GM19023 (cell line): ENCODE measurements at regions not wholly inside any gene's neighbourhood (a gene's known extent, or its start where the extent isn't known, plus 50 kb on each side); places are given as distances from the start of the nearest gene placed in this dataset.
"Not testable (repeated sequence)": the region's sequence is repeated elsewhere in the genome, so short reads cannot be mapped to it uniquely, and the experiment has no call there.

ENCODE experiments used
- ATAC-seq: cut with Tn5 transposase; IDR thresholded peaks from one replicate; pipeline ENCODE4 v1.9.1; 2021; ENCODE audit warnings: mild to moderate bottlenecking, moderate library complexity; ENCODE audit not compliant: unreplicated experiment

DNA sequence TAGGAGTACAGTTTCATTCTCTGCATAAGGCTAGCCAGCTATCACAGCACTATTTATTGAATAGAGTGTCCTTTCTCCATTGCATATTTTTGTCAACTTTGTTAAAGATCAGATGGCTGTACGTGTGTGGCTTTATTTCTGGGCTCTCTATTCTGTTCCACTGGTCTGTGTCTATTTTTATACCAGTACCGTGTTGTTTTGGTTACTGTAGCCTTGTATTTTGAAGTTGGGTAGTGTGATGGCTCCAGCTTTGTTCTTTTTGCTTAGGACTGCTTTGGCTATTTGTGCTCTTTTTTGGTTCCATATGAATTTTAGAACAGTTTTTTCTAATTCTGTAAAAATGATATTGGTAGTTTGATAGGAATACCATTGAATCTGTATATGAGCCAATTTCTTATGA, 182.1 kb upstream of the DIAPH2 start:
- ATAC-seq, result no peak

DNA sequence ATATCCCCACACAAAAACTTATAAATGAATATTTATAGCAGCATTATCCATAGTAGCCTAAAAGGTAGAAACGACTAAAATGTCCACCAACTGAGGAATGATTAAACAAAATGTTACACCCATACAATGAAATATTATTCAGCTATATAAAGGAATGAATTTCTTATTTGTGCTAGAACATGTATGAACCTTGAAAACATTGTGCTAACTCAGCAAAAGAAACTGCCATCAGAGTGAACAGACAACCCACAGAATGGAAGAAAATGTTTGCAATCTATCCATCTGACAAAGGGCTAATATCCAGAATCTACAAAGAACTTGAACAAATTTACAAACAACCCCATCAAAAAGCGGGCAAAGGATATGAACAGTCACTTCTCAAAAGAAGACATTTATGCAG, 155.3 kb upstream of the DIAPH2 start:
- not testable (repeated sequence) for ATAC-seq

DNA sequence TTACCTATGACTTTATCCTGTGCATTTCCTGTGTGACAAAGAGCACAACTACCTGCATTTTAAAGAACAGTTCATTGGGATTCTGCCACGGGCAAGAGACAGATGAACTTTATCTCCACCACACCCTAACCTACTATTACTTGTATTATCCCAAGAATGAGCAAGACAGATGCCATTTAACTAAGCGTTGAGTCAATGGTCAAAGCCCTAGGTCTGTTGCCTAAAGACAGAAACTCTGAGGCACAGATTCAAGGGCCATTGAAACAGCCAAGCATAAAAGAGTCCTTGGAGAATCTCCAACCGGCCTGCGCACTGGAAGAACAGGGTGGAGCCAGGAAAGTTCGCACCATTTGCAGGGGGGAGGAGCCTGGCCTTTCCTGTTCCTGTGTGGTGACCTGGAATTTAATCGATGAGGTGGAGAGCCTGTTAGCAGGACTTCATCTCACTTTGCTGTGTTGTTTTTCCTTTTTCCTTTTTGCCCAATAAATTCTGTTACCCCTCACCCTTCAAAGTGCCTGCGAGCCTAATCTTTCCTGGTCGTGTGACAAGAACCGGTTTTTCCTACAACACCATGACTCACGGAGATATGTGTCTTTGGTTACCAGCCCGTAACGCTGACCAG, 146.4 kb upstream of the DIAPH2 start:
- ATAC-seq, result no peak

DNA sequence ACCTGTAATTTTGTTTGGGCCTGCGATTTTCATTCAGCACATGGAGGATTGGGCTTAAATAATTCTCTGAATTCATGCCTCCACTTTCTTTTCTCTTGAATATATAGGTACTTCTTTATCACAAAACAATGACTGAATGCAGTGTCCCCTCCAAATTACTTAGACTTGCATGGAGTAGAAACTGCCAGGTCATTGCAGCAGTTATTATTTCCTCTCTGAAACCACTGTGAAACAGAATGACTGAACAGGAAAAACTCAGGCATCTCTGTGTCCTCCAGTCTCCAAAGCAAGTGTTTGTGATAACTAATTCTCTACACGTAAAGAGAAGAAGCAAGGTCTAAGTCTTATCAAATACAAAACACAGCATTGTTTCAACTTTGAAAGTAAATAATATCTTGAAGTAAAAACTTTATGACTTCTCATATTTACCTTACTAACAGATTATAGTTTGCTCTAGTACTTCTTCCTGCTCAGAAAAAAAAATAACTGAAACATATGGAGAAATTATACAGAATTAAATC, 144.5 kb upstream of the DIAPH2 start:
- ATAC-seq, result no peak

DNA sequence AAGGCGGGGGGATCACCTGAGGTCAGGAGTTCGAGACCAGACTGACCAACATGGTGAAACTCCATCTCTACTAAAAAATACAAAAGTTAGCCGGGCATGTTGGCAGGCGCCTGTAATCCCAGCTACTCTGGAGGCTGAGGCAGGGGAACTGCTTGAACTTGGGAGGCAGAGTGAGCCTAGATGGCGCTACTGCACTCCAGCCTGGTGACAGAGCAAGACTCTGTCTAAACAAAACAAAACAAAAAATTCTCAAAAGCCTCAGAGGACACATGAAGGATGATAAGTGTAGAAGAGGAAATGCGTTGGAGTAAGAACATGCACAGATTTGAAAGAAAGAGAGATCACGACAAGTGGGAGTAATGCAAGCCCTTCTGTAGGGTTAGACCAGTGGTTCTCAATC, 138.4 kb upstream of the DIAPH2 start:
- ATAC-seq, result not testable (repeated sequence)

DNA sequence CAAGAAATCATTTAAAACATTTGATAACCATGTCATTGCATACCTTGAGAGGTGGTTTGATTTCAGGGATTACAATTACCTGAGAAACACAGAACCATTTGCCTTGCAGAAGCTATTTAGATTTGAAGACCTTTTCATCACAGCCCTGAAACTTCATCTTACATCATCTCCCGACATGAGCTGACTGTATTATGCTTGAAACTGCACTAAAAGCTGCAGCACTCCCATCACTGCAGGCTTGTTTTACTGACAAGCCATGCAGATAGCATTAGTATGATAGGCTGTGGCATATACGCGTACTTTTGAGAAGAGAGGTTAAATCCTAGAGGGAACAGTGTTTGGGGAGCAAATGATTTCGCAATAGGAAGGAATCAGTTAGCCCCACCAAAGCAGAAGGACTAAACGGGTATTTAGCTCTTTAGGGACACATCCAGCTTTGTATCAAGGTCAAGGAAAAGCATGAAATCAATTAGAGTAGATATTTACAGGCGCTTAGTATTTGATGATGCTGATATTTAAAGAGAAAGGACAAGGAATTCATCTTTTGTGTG, 133.2 kb upstream of the DIAPH2 start:
- no peak for ATAC-seq

DNA sequence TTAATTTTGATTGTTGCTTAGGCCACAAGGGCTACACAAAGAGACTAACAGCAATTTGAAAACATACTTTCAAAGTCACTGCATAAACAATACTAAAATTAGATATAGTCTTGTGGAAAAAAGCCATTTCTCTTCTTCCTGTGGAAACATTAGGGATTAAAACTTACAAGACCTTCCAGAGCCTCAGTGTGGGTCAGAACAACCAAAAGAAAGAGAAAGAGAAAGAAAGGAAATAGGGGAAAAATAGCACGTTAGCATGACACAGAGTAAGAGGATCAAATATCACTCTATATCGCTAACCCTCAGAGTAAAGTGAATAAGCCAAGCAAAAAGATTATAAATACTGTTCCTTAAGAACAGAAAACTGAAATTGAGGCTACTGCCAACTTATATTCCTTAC, 127.8 kb upstream of the DIAPH2 start:
- no peak for ATAC-seq

DNA sequence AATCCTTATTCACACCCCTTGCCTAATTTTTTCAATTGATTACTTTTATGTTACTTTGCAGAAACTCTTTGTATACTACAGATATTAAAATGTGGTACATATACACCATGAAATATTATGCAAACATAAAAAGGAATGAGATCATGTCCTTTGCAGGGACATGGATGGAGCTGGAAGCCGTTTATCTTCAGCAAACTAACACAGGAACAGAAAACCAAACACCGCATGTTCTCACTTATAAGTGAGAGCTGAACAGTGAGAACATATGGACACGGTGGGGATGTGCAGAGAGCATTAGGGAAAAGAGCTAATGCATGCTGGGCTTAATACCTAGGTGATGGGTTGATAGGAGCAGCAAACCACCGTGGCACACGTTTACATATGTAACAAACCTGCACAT, 123.5 kb upstream of the DIAPH2 start:
- ATAC-seq, result not testable (repeated sequence)

DNA sequence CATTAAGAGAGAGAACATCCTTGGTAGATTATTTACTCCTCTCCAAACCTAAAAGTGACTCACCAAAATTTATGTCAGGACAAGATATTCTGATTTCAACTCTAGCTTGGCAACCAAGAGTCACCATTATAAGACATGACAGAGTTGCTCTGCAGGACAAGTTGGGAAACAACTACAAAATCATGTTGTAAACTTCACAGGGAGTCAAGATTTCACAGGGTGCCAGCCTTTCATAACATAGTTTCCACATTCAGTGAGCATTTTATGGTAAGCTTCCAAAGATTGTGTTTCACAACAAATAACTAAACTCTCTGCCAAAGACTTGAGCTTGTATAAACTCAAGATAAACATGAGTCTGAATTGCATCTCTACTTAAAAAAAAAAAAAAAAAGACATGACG, 121.0 kb upstream of the DIAPH2 start:
- no peak for ATAC-seq

DNA sequence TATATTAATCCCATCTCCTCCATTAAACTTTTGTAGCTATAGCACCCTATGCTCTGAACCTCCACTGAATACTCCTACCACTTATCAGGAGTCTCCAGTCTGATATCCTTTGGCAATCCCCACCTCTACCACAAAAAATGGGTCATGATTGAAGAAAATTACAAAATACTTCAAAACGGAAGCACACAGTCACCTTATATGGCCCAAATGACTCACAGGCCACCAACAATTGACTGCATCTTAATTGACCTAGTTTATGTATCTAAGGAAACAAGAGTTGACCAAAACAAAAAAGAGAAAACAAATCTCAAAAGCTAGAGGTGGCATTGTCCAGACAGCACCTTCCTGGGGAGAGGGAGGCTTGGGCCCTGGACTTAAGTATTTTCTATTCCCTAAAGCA, 120.0 kb upstream of the DIAPH2 start:
- ATAC-seq, result no peak

DNA sequence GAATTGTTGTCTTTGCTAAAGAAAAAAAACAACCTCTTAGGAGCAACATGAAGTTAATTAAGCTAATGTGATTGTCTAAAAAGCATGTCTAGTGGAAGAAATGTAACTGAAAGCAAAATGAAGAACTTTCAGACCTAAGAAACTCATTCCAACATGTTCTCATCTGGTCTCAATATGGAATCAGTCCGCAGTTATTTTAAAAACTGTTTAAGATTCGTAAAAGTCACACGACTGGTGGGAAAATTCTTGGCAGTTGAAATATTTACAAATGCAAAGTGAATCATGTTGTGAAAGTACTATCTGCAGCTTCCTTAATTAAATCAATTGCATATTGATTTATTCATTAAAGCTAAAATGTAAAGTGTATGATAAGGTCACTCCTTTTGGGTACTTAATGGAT, 117.8 kb upstream of the DIAPH2 start:
- ATAC-seq, result no peak

DNA sequence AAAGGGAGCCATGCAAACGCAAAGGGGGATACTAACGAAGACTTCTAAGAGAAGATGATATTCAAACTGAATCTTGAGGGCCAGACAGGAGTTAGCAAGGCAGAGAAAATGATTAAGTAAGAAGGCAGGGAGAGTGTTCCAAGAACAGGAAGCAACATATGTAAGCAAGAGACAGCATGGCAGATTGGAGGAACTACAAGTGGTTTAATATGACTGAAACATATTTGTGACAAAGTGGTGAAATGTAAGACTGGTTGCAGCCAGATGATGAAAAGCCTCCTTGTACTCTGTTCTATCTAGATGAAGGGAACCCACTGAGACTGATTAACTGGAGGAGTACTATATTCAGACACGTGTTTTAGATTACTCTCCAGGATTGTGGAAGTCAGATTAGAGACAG, 116.6 kb upstream of the DIAPH2 start:
- ATAC-seq, result no peak

DNA sequence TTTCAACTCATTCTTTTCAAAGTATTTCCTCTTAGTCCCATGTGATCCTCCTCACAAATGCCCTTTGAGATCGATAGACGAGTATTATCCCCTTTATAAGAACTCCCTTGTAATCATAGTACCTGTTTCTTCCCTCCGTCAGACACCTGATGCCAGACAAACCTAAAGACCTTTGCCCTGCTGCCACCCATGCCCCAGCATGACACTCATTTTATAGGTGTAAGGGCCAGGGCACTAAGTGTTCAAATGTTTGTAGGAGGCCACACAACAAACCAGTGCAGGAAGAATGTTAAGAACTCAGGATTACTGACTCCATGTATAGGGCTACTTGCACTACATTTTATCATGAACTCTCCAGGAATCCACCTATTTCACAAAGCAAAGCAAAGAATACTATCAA, 115.6 kb upstream of the DIAPH2 start:
- no peak for ATAC-seq

DNA sequence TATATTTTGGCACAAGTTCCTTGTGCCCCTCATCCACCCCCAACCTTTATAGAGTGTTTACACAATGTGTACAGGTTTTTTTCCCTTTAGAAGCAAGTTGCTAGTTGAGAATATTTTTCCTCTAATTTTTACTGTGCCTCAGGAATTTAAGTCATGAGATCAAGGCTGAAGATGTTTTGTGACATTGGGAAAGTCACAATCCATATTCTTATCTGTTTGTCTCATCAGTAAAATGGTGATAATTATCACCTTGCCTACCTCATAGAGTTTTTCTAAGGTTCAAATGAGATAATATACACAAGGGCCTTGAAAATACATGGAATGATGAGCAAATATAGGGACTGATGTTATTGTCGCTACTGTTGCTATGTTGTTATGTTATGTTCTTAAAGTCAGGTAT, 109.6 kb upstream of the DIAPH2 start:
- no peak for ATAC-seq

DNA sequence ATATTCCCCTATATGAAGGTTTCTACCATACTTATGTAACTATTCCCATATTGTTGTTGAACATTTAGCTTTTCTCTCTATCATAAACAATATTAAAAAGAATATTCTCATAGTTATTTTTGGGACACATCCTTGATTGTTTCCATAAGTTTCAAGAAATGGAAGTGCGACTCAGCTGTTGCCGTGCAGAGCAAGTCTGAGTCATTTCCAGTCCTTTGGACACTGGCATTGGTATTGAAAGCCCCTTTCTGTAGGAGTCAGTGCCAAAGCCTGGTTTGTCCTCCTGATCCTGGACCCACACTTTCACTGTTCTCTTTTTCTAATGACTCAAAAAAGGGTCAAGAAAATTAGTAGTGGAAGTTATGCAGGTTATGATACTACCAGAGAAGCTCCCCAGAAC, 108.3 kb upstream of the DIAPH2 start:
- ATAC-seq, result no peak

DNA sequence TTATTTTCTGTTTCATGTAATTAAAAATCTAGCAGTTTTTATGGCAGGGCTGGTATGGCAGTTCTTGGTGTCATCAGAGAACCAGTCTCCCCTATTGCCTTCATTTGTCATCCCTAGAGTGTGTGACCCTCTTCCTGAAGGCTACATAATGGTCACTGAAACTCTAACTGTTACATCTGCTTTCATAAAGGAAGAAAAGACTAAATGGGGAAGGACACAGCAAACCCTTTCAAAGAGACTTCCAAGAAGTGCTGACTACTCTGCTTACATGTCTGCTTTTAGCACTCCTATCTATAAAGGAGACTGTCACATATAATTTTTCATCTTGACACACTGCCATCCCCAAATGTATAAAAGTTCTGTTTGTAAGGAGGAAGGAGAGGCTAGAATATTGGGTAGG, 105.9 kb upstream of the DIAPH2 start:
- no peak for ATAC-seq

DNA sequence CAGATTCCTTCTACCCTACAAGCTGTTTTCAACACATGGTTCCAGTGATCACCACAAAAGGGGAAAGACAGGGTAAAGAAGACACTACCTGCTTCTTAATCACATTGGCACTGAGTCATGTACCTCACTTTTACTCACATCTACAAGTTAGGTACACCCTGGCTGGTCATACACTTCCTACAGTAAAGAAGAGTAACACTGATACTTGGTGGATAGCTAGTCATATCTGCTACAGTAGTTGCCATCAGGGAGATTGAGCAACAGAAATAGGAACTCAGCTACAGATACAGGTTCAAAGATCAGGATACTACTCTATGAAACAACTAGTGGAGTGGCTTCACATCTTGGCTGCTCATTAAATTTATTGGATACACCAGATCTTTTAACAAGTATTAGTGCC, 105.4 kb upstream of the DIAPH2 start:
- no peak for ATAC-seq

DNA sequence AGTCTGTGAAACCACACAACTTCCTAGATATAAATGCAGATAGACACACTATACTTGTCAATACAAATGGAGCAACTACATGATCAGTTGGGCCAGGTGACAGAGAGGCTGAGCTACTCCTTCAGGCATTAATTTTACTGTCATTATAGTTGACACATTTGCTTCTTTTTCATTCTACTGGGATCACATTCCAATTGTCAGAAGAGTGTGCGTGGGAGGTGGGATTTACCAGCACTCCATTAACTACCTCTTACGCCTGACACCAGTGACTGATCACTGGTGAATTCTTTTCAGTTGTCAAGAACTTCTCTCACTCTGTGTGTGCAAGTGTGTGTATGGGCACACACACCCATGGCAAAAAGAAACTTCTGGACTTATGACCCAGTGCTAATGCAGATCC, 94.2 kb upstream of the DIAPH2 start:
- ATAC-seq, result no peak

DNA sequence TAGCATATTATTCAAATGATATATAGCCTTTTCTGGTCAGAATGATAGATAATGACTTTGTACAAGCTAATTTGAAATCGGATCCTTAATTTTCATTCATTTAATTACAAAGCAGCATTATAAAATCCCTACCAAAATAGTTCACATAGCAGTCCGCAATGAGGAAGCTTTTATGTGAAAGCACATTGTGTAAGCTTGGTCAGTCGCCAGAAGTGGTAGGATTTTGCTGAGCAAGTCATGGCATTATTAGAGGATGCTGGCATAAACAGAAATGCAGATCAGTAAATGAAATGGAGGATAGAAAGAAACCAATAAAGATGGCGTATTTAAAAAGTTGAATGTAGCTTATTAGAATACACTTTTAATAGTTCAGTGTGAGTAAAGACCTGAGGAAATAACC, 93.2 kb upstream of the DIAPH2 start:
- no peak for ATAC-seq

DNA sequence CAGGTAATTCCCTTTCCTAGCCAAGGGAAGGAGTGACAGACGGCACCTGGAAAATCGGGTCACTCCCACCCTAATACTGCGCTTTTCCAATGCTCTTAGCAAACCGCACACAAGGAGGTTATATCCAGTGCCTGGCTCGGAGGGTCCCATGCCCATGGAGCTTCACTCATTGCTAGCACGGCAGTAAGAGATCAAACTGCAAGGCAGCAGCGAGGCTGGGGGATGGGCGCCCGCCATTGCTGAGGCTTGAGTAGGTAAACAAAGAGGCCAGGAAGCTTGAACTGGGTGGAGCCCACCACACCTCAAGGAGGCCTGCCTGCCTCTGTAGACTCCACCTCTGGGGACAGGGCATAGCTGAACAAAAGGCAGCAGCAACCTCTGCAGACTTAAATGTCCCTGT, 86.8 kb upstream of the DIAPH2 start:
- ATAC-seq, result not testable (repeated sequence)

DNA sequence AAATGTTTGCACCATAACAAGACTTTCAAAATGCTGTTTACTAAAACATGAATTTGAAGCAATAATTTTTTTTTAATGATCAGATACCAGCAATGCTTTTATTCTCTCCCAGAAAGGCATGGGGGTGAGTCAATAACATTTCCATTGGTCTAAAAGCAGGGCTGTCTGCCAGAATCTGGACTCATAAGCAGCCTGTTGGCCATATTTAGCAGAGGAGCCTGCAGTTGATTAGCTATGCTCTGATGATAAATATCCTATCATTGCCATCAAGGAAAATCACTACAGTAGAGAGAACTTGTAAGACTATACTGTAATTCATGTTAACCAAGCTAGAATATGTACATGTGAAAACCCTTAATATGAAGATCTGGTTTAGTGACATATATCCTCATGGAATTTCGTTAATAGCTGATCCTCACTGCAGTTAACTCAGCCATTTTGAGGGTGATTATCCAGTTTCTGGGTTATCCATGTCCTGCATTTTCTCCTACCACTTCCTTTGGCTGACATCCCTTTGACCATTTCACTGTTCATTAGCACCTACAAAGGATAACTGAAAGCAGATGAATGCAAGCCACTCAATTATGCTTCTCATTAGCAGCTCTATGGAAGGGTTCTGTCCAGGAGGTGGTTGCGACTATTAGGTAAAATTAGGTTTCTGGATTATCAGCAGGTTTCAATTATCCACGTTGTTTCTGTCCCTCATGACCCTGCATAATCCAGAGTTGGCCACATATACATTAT, 72.9 kb upstream of the DIAPH2 start:
- no peak for ATAC-seq

DNA sequence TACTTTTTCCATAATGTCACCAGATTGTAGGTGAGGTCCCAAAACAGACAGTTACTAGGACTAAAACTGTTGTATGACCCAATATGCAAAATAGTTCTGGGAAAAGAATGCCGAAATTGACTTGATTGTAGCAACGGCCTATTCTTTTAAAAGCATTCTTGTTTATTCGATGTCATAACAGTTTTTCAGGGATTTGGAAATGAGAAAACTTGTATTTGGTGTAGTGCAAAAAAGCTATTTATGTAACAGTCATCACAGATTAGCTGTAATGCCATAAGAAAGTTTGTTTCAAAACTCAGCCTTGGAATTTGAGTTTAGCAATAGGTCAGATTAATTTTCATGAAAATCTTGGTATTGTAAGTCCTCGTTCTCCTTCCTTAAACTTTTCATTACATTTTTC, 69.2 kb upstream of the DIAPH2 start:
- no peak for ATAC-seq
